ENCODE measurements at regions not wholly inside any gene's neighbourhood (a gene's known extent, or its start where the extent isn't known, plus 50 kb on each side); places are given as distances from the start of the nearest gene placed in this dataset.

DNA sequence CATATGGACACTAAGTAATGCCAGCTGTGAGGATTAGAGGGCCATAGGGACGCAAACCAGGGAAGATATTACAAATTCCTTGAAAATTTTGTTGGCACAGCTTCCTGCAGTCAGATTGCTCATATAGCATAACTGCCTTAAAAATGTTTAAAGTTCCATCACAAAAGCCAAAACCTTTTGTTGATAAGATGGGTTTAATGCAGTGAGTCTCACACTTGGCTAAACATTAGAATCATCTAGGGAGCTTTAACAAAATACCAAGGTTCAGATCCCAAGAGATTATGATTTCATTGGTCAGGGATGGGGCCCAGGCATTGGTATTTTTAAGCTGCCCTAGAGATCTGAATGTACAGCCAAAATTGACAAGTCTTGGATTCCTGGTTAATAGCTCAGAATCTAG is 376.5 kb upstream of the MAD2L1 start:
- Mint-ChIP-seq H3K4me1 (no peaks in the 10 kb centered on the region), H3K27ac (no peak overlapping the region), H3K4me3 (no peak overlapping the region), H3K27me3 (ENCODE audit: low read depth in 3 of 3) (peaks cover 0 to 2% (median 2%) of the 10 kb centered on the region in 3 donors), H3K36me3 (no peaks in the 10 kb centered on the region), H3K9me3 (peaks cover 0 to 2% (median 0%) of the 10 kb centered on the region in 7 donors)
- no peaks in the 10 kb centered on the region for H3K79me2 ChIP-seq (ENCODE audit: insufficient read depth, low read length)
- TF ChIP-seq, protein P1, sequence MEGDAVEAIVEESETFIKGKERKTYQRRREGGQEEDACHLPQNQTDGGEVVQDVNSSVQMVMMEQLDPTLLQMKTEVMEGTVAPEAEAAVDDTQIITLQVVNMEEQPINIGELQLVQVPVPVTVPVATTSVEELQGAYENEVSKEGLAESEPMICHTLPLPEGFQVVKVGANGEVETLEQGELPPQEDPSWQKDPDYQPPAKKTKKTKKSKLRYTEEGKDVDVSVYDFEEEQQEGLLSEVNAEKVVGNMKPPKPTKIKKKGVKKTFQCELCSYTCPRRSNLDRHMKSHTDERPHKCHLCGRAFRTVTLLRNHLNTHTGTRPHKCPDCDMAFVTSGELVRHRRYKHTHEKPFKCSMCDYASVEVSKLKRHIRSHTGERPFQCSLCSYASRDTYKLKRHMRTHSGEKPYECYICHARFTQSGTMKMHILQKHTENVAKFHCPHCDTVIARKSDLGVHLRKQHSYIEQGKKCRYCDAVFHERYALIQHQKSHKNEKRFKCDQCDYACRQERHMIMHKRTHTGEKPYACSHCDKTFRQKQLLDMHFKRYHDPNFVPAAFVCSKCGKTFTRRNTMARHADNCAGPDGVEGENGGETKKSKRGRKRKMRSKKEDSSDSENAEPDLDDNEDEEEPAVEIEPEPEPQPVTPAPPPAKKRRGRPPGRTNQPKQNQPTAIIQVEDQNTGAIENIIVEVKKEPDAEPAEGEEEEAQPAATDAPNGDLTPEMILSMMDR (IDR thresholded peaks at IDR 0.05), result no peak
- no peak overlapping the region for H3K4me3 ChIP-seq (replicated peaks in 1 of 3; ENCODE audit: low read depth in 2 of 3, low read length in 3 of 3)
- no peak overlapping the region for H3K27ac ChIP-seq (ENCODE audit: low read depth in 1 of 2, low read length in 2 of 2)
- no peaks in the 10 kb centered on the region for H3K4me1 ChIP-seq (ENCODE audit: control insufficient read depth in 1 of 2, insufficient read depth in 2 of 2, low read length in 2 of 2)
- intact Hi-C loops (cut with micrococcal nuclease), result no loop called here
- H3K4me2 ChIP-seq (replicated peaks; ENCODE audit: extremely low read depth, low read length, poor library complexity, severe bottlenecking), result no peak overlapping the region
- H2AFZ ChIP-seq (ENCODE audit: insufficient read depth, low read depth, low read length, poor library complexity, severe bottlenecking), result no peak overlapping the region
- H3K27me3 ChIP-seq (ENCODE audit: control insufficient read depth in 2 of 2, insufficient read depth in 2 of 2, low read length in 2 of 2), result no peaks in the 10 kb centered on the region
- DNase-seq, result no peak
- H3K9me3 ChIP-seq (replicated peaks in 1 of 2; ENCODE audit: control insufficient read depth in 1 of 2, insufficient read depth in 1 of 2, low read length in 2 of 2), result no peaks in the 10 kb centered on the region
- no CpG with 5 or more reads among the region's 1 CpG for WGBS (ENCODE audit: insufficient coverage)
- no peak overlapping the region for H3K9ac ChIP-seq (ENCODE audit: insufficient read depth, low read length, poor library complexity, severe bottlenecking)
- no peaks in the 10 kb centered on the region for H4K20me1 ChIP-seq (ENCODE audit: insufficient read depth, low read length)
- H3K36me3 ChIP-seq (replicated peaks in 1 of 2; ENCODE audit: control insufficient read depth in 1 of 2, insufficient read depth in 2 of 2, low read length in 2 of 2), result no peaks in the 10 kb centered on the region

GRCh38 chr4:120440730-120441129 is 374.1 kb upstream of the MAD2L1 start:
- intact Hi-C loops (cut with micrococcal nuclease), result no loop called here
- H3K27ac ChIP-seq (ENCODE audit: low read depth in 1 of 2, low read length in 2 of 2), result no peak overlapping the region
- Mint-ChIP-seq H3K9me3 (peaks cover 0 to 3% (median 0%) of the 10 kb centered on the region in 7 donors), H3K27ac (no peak overlapping the region), H3K27me3 (ENCODE audit: low read depth in 3 of 3) (peaks cover 0 to 2% (median 2%) of the 10 kb centered on the region in 3 donors), H3K36me3 (no peaks in the 10 kb centered on the region), H3K4me1 (no peaks in the 10 kb centered on the region), H3K4me3 (no peak overlapping the region)
- H3K9ac ChIP-seq (ENCODE audit: insufficient read depth, low read length, poor library complexity, severe bottlenecking), result no peak overlapping the region
- H3K4me3 ChIP-seq (replicated peaks in 1 of 3; ENCODE audit: low read depth in 2 of 3, low read length in 3 of 3), result no peak overlapping the region
- no peak overlapping the region for H3K4me2 ChIP-seq (replicated peaks; ENCODE audit: extremely low read depth, low read length, poor library complexity, severe bottlenecking)
- H3K9me3 ChIP-seq (replicated peaks in 1 of 2; ENCODE audit: control insufficient read depth in 1 of 2, insufficient read depth in 1 of 2, low read length in 2 of 2), result no peaks in the 10 kb centered on the region
- no peaks in the 10 kb centered on the region for H3K4me1 ChIP-seq (ENCODE audit: control insufficient read depth in 1 of 2, insufficient read depth in 2 of 2, low read length in 2 of 2)
- H3K27me3 ChIP-seq (ENCODE audit: control insufficient read depth in 2 of 2, insufficient read depth in 2 of 2, low read length in 2 of 2), result no peaks in the 10 kb centered on the region
- WGBS (ENCODE audit: insufficient coverage), result 100% methylated on average over 1 of the region's 3 CpGs
- no peaks in the 10 kb centered on the region for H3K36me3 ChIP-seq (replicated peaks in 1 of 2; ENCODE audit: control insufficient read depth in 1 of 2, insufficient read depth in 2 of 2, low read length in 2 of 2)
- H2AFZ ChIP-seq (ENCODE audit: insufficient read depth, low read depth, low read length, poor library complexity, severe bottlenecking), result no peak overlapping the region
- no peaks in the 10 kb centered on the region for H4K20me1 ChIP-seq (ENCODE audit: insufficient read depth, low read length)
- no peaks in the 10 kb centered on the region for H3K79me2 ChIP-seq (ENCODE audit: insufficient read depth, low read length)
- DNase-seq, result no peak
- TF ChIP-seq, protein P1 (IDR thresholded peaks at IDR 0.05), result no peak
